ENCODE measurements at regions not wholly inside any gene's neighbourhood (a gene's known extent, or its start where the extent isn't known, plus 50 kb on each side); places are given as distances from the start of the nearest gene placed in this dataset.
"Not testable (repeated sequence)": the region's sequence is repeated elsewhere in the genome, so short reads cannot be mapped to it uniquely, and the experiment has no call there.

DNA sequence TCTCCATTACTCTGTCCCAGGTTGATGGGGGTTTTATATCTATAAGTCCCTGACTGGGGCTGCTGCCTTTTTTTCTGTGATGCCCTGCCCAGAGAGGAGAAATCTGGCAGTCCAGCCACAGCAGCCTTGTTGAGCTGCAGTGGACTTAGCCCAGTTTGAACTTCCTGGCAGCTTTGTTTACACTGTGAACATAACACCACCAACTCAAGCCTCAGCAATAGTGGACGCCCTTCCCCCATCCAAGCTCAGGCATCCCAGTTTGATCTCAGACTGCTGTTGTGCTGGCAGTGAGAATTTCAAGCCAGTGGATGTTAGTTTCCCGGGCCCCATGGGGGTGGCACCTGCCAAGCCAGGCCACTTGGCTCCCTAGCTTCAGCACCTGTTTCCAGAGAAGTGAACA is 298.5 kb upstream of the KDM5D start:
- Histone ChIP-seq H3K9ac (ENCODE audit: insufficient read length, low read depth) (no peak overlapping the region), H3K4me1 (ENCODE audit: insufficient read depth, insufficient read length) (no peaks in the 10 kb centered on the region), H3K4me3 (ENCODE audit: insufficient read length, low read depth) (no peak overlapping the region), H3K9me3 (ENCODE audit: insufficient read depth, low read length) (no peaks in the 10 kb centered on the region), H3K27me3 (ENCODE audit: insufficient read depth, insufficient read length) (no peaks in the 10 kb centered on the region), H3K36me3 (ENCODE audit: insufficient read depth, insufficient read length, low read length) (no peaks in the 10 kb centered on the region)
- TF ChIP-seq SUZ12 (IDR thresholded peaks at IDR 0.05; ENCODE audit: extremely low read depth, insufficient read depth, insufficient read length): no peak
- no peak for TF ChIP-seq YY1 (IDR thresholded peaks at IDR 0.05; ENCODE audit: insufficient read depth, insufficient read length)
- no peak for TF ChIP-seq ZNF274 (IDR thresholded peaks at IDR 0.05; ENCODE audit: low read depth, low read length)
- DNase-seq (ENCODE audit: low read depth, low spot score): no peak

DNA sequence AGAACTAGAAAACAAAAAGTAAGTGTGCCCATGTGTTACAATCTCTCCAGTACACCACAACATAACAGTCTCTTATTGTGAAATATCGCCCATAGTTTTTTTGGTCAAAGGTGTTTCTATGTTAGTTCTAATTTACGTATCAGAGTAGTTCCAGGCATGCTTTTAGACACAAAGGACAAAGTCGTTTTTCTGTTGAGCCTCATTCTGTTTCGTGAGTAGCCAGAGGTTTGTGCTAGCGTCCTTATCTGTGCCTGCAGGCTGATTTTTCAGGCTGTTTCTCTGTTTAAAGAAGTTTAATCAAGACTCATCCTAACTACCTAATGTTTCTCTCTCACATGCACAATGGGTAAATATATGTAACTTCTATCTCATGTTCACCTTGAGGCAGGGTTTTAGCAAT is 281.1 kb upstream of the KDM5D start:
- Histone ChIP-seq H3K9ac (ENCODE audit: insufficient read length, low read depth) (no peak overlapping the region), H3K9me3 (ENCODE audit: insufficient read depth, low read length) (no peaks in the 10 kb centered on the region), H3K4me3 (ENCODE audit: insufficient read length, low read depth) (no peak overlapping the region), H3K27me3 (ENCODE audit: insufficient read depth, insufficient read length) (no peaks in the 10 kb centered on the region), H3K36me3 (ENCODE audit: insufficient read depth, insufficient read length, low read length) (no peaks in the 10 kb centered on the region), H3K4me1 (ENCODE audit: insufficient read depth, insufficient read length) (no peaks in the 10 kb centered on the region)
- no peak for DNase-seq (ENCODE audit: low read depth, low spot score)
- no peak for TF ChIP-seq SUZ12 (IDR thresholded peaks at IDR 0.05; ENCODE audit: extremely low read depth, insufficient read depth, insufficient read length)
- no peak for TF ChIP-seq YY1 (IDR thresholded peaks at IDR 0.05; ENCODE audit: insufficient read depth, insufficient read length)
- no peak for TF ChIP-seq ZNF274 (IDR thresholded peaks at IDR 0.05; ENCODE audit: low read depth, low read length)

DNA sequence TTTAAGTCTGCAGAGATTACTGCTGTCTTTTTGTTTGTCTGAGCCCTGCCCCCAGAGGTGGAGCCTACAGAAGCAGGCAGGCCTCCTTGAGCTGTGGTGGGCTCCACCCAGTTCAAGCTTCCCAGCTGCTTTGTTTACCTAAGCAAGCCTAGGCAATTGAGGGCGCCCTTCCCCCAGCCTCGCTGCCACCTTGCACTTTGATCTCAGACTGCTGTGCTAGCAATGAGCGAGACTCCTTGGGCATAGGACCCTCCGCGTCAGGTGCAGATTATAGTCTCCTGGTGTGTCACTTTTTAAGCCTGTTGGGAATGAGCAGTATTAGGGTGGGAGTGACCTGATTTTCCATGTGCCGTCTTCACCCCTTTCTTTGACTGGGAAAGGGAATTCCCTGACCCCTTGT is 248.9 kb upstream of the KDM5D start:
- not testable (repeated sequence) for DNase-seq (ENCODE audit: low read depth, low spot score); H3K9me3 ChIP-seq (ENCODE audit: insufficient read depth, low read length); H3K4me3 ChIP-seq (ENCODE audit: insufficient read length, low read depth); H3K27me3 ChIP-seq (ENCODE audit: insufficient read depth, insufficient read length); H3K36me3 ChIP-seq (ENCODE audit: insufficient read depth, insufficient read length, low read length); H3K4me1 ChIP-seq (ENCODE audit: insufficient read depth, insufficient read length); H3K9ac ChIP-seq (ENCODE audit: insufficient read length, low read depth)

DNA sequence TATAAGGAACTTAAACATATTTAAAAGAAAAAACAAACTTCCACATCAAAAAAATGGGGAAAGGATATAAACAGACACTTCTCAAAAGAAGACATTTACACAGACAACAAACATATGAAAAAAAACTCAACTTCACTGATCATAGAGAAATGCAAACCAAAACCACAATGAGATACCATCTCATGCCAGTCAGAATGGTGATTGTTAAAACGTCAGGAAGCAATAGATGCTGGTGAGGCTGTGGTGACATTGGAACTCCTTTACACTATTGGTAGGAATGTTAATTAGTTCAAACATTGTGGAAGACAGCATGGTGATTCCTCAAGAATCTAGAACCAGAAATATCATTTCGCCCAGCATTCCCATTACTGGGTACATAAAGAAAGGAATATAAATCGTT is 228.5 kb upstream of the KDM5D start:
- no peak for TF ChIP-seq ZNF274 (IDR thresholded peaks at IDR 0.05; ENCODE audit: low read depth, low read length)
- TF ChIP-seq YY1 (IDR thresholded peaks at IDR 0.05; ENCODE audit: insufficient read depth, insufficient read length): no peak
- TF ChIP-seq SUZ12 (IDR thresholded peaks at IDR 0.05; ENCODE audit: extremely low read depth, insufficient read depth, insufficient read length): no peak
- DNase-seq (ENCODE audit: low read depth, low spot score): no peak
- Histone ChIP-seq H3K4me3 (ENCODE audit: insufficient read length, low read depth) (no peak overlapping the region), H3K4me1 (ENCODE audit: insufficient read depth, insufficient read length) (no peaks in the 10 kb centered on the region), H3K27me3 (ENCODE audit: insufficient read depth, insufficient read length) (no peaks in the 10 kb centered on the region), H3K36me3 (ENCODE audit: insufficient read depth, insufficient read length, low read length) (no peaks in the 10 kb centered on the region), H3K9ac (ENCODE audit: insufficient read length, low read depth) (no peak overlapping the region), H3K9me3 (ENCODE audit: insufficient read depth, low read length) (no peaks in the 10 kb centered on the region)

DNA sequence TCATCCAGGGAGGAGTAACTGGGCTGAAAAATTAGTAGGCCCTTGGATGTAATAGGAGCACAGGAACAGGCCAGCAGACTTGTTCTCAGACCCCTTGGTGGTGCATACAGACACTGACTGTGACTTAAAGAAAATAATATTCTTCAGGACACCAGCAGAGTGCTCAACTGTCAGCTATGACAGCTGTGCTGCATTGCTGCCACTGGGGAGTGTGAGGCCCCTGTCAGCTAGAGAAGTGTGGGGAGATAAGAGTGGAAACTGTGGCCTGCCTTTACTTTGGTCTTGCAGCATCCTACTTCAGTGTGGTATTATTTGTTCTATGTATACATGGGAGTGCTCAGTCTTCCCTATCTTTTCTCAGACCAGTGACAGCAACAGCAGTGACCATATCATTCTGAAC is 203.2 kb upstream of the KDM5D start:
- no peaks in the 10 kb centered on the region for H3K36me3 ChIP-seq (ENCODE audit: insufficient read depth, insufficient read length, low read length)
- H3K4me3 ChIP-seq (ENCODE audit: insufficient read length, low read depth): no peak overlapping the region
- no peaks in the 10 kb centered on the region for H3K4me1 ChIP-seq (ENCODE audit: insufficient read depth, insufficient read length)
- H3K27me3 ChIP-seq (ENCODE audit: insufficient read depth, insufficient read length): no peaks in the 10 kb centered on the region
- no peak for DNase-seq (ENCODE audit: low read depth, low spot score)
- H3K9me3 ChIP-seq (ENCODE audit: insufficient read depth, low read length): no peaks in the 10 kb centered on the region
- no peak overlapping the region for H3K9ac ChIP-seq (ENCODE audit: insufficient read length, low read depth)
- TF ChIP-seq SUZ12 (IDR thresholded peaks at IDR 0.05; ENCODE audit: extremely low read depth, insufficient read depth, insufficient read length) (no peak), ZNF274 (IDR thresholded peaks at IDR 0.05; ENCODE audit: low read depth, low read length) (no peak), YY1 (IDR thresholded peaks at IDR 0.05; ENCODE audit: insufficient read depth, insufficient read length) (no peak)

DNA sequence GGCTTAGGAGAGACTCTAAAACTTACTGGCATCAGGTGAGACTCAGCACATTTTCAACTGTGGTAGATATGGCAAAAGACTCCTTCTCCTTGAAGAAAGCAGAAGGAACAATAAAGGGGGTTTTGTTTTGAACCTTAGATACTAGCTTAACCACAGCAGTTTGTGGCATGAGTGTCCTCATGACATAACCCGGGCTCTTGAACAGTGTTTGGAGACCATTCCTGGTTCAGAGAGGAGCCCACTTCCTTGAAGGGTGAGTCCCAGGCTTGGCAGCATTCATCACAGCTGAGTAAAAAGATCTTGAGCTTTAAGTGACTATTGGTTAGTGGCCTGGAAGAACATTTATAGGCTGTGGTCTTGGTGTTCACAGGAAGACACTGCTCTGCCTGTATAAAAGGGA is 154.5 kb upstream of the KDM5D start:
- H3K9ac ChIP-seq (ENCODE audit: insufficient read length, low read depth): no peak overlapping the region
- no peaks in the 10 kb centered on the region for H3K4me1 ChIP-seq (ENCODE audit: insufficient read depth, insufficient read length)
- no peak overlapping the region for H3K4me3 ChIP-seq (ENCODE audit: insufficient read length, low read depth)
- no peaks in the 10 kb centered on the region for H3K36me3 ChIP-seq (ENCODE audit: insufficient read depth, insufficient read length, low read length)
- TF ChIP-seq ZNF274 (IDR thresholded peaks at IDR 0.05; ENCODE audit: low read depth, low read length) (no peak), SUZ12 (IDR thresholded peaks at IDR 0.05; ENCODE audit: extremely low read depth, insufficient read depth, insufficient read length) (no peak), YY1 (IDR thresholded peaks at IDR 0.05; ENCODE audit: insufficient read depth, insufficient read length) (no peak)
- no peaks in the 10 kb centered on the region for H3K27me3 ChIP-seq (ENCODE audit: insufficient read depth, insufficient read length)
- H3K9me3 ChIP-seq (ENCODE audit: insufficient read depth, low read length): no peaks in the 10 kb centered on the region
- DNase-seq (ENCODE audit: low read depth, low spot score): no peak

DNA sequence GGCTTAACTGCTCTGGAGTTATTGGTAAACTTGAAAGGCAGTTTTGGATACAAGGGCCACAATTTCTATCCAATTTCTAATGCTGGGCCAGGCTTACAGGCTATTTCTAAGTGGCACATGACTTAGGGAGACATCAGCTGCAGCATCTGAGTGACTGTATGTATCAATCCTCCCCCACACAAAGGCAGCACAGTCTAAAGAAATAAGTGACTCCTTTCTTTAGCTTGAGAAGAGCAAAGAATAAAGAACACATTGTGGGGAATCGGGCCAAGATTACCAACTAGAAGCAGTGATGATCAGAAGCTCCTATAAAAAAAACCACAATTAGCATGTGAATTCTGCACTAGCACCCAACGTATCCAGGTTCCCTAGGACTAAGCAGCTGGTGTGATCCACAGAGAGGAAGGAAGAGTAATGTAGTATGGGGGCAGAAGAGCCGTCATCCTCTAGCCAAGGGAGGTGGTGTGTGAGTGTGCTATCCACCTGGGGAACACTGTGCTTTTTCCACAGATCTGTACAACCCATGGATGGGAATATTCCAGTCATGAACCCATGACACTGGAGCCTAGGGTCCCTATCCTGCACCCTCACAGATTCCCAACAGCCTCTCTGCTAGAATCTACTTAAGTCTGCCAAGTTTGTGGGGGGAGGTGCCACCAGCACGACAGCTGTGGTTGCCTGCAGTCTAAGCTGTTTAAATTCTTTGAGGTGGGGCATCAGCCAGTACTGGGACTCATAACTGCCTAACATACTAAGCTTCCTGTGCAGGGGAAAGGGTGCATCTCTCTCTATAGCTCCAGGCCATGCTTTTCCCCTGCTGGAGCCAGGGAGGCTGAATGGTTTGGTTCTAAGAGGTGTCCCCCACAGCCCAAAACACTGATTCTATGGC is 147.8 kb upstream of the KDM5D start:
- Histone ChIP-seq H3K36me3 (ENCODE audit: insufficient read depth, insufficient read length, low read length) (no peaks in the 10 kb centered on the region), H3K4me3 (ENCODE audit: insufficient read length, low read depth) (no peak overlapping the region), H3K27me3 (ENCODE audit: insufficient read depth, insufficient read length) (no peaks in the 10 kb centered on the region), H3K9ac (ENCODE audit: insufficient read length, low read depth) (no peak overlapping the region), H3K4me1 (ENCODE audit: insufficient read depth, insufficient read length) (no peaks in the 10 kb centered on the region), H3K9me3 (ENCODE audit: insufficient read depth, low read length) (no peaks in the 10 kb centered on the region)
- TF ChIP-seq SUZ12 (IDR thresholded peaks at IDR 0.05; ENCODE audit: extremely low read depth, insufficient read depth, insufficient read length): no peak
- no peak for DNase-seq (ENCODE audit: low read depth, low spot score)
